ENCODE measurements at regions not wholly inside any gene's neighbourhood (a gene's known extent, or its start where the extent isn't known, plus 50 kb on each side); places are given as distances from the start of the nearest gene placed in this dataset.
"Not testable (repeated sequence)": the region's sequence is repeated elsewhere in the genome, so short reads cannot be mapped to it uniquely, and the experiment has no call there.

- no peak for DNase-seq (ENCODE audit: low read depth in 2 of 2)
Observed at GRCh38 chr4:181777518-181777917, 465.7 kb upstream of the TENM3 start.

- no peak for DNase-seq (ENCODE audit: low read depth in 2 of 2)
Observed at GRCh38 chr4:181784881-181785280, 458.3 kb upstream of the TENM3 start.

DNA sequence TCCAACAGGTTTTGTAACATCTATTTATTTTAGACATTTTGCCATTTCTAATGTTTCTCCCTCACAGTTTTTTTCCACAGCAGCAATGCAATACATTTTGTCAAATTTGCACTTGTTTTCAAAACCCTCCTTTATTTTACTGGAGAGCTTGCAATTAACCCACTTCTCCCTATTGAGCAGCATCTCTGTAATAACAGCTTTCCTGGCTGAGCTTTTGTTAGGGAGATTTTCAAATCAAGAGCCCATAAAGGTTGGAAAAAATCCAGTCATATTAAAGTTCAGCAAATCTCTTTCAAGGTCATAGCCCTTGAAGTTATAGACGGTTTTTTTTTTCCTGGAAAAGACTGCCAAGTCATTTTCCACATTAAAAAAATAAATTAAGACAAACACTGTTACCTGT lies 450.6 kb upstream of the TENM3 start:
- DNase-seq (ENCODE audit: low read depth in 2 of 2), result no peak

- DNase-seq (ENCODE audit: low read depth in 2 of 2), result no peak
Observed at GRCh38 chr4:181793096-181793495, 450.1 kb upstream of the TENM3 start.

DNA sequence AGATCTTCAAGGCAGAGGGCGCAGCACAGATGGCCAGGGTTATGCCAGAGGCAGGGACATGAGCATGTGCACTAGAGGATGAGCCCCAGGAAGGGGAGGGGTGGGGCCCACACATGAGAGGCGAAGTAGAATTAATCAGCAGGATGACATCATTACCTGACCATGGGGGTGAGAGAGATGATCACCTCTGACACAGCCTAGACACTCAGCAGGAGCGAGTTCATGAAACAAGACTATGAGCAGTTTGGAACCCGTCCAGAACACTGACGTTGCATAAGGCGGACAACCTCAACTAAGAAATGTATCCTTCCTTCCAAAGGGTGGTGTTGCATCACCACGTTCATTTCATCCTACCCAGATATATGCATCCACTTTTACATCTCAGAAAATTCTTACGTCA lies 446.7 kb upstream of the TENM3 start:
- DNase-seq (ENCODE audit: low read depth in 2 of 2), result no peak

DNA sequence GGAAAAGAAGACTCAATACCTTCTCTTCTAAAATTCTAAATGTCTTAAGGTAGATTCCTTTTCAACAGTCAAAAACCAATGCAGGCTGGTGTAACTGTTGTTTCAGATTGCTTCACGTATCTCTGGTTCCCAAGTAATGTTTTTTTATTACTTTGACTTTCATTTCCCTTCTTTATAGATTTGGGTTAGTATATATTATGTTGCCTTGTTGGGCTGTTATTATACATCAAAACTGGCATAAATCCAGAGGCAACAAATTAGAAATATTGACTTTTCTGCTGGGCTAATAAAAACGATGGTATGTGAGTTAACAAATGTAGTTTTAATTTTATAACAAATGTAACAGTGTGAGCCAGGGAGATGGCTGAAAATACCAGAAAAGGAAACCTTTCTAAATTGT lies 444.7 kb upstream of the TENM3 start:
- no peak for DNase-seq (ENCODE audit: low read depth in 2 of 2)

- DNase-seq (ENCODE audit: low read depth in 2 of 2), result no peak
Observed at GRCh38 chr4:181799561-181800069, 443.6 kb upstream of the TENM3 start.

DNA sequence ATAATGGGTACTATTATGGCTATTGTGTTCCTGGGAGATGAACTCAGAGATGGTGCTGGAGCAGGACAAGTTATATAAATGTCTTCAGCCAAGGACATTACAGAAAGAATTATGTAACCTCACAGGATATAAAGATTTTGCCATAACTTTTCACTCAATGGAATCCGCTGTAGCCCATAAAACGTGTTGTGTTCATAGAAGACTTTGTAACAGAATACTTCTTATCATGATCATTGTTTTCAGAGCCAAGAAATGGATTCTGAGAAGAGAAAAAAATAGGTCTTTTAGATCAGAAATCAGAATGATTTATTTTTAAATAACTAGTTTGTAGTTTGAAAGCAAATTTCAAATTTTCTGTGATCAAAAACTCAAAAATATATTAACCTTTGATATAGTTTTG lies 441.0 kb upstream of the TENM3 start:
- DNase-seq (ENCODE audit: low read depth in 2 of 2), result no peak

GRCh38 chr4:181807771-181808170 lies 435.4 kb upstream of the TENM3 start:
- no peak for DNase-seq (ENCODE audit: low read depth in 2 of 2)

- DNase-seq (ENCODE audit: low read depth in 2 of 2), result no peak
Observed at GRCh38 chr4:181810711-181811110, 432.5 kb upstream of the TENM3 start.

DNA sequence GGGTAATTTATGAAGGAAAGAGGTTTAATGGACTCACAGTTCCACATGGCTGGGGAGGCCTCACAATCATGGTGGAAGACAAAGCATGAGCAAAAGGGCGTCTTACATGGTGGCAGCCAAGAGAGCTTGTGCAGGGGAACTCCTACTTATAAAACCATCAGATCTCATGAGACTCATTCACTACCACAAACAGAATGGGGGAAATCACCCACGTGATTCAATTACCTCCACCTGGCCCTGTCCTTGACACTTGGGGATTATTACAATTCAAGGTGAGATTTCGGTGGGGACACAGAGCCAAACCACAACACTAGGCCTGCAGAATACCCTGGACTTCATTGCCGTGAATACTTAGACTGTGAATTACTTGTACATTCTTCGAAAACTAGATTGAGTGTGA lies 431.7 kb upstream of the TENM3 start:
- DNase-seq (ENCODE audit: low read depth in 2 of 2), result not testable (repeated sequence)

DNA sequence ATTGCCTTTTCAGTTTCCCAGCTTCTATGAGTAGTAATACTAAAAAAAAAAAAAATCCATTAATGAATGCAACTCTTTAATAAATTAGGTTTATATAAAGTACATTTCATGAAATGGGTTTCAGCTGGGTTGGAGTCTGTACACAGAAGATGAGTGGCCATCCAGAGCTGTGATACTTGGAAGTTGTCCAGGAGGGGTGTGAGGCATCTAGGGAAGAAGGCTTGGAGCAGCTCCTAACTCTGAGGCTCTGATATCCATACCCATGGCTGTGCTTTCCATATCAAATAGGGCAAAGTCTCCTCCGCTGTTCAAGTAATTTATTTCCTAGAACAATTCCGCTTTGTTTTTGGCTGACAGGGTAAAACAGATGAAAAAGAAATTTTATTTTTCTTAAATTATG lies 423.3 kb upstream of the TENM3 start:
- no peak for DNase-seq (ENCODE audit: low read depth in 2 of 2)

GRCh38 chr4:181820553-181820952 lies 422.6 kb upstream of the TENM3 start:
- DNase-seq (ENCODE audit: low read depth in 2 of 2), result no peak

- no peak for DNase-seq (ENCODE audit: low read depth in 2 of 2)
Observed at GRCh38 chr4:181821039-181822004, 421.9 kb upstream of the TENM3 start.

DNA sequence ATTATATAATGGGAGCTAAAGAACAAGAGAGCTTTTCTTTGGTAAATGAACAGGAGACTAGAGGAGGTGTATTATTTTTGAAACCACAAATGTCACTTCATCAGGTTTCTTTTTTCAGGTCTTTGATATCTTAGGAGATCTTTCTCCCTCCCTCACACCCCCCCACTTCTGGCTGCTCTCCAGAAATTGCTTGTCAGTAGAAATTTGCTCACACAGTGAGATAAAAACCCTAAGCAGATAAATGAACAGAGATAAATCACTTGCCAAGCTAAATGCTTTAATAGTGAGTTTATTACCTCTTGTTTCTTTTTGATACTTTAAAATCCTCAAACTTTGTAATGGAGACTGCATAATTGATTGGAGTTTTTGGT lies 421.2 kb upstream of the TENM3 start:
- DNase-seq (ENCODE audit: low read depth in 2 of 2), result no peak

GRCh38 chr4:181823183-181823582 lies 420.0 kb upstream of the TENM3 start:
- DNase-seq (ENCODE audit: low read depth in 2 of 2), result no peak

DNA sequence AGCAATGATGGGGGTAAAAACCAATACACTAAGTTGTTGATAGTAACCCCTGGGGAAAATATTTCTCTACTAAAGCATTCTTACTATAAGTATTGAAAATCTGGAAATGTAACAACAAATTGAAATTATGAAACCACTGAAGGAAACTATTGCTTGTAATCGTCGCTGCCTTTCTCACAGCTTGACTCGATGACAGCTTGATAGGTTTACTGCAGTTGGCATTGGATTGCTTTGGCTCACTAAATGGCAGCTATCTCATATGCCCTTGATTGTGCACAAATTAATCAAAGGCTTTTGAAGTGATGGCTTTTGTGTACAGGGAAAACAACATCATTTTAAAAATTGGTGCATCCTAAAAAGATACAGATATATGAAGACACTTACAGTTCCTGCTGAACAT lies 419.6 kb upstream of the TENM3 start:
- DNase-seq (ENCODE audit: low read depth in 2 of 2), result no peak

DNA sequence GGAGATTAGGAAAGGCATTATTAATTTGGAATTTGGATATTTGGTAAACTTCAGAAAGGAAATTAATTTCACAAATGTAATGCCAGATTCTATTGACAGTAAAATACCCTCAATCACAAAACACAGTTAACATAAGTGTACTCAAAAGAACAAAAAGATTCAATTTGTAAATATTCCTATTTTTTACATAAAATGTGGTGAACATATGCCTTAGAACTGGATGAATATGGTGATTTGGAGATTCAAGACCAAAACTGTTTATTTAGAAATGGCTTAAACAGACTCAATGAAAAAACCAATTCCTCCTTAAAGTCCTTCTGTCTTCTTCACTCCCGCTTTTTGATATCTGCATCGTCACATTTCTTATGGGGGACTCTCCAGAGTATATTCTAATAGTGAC lies 417.6 kb upstream of the TENM3 start:
- DNase-seq (ENCODE audit: low read depth in 2 of 2), result no peak

DNA sequence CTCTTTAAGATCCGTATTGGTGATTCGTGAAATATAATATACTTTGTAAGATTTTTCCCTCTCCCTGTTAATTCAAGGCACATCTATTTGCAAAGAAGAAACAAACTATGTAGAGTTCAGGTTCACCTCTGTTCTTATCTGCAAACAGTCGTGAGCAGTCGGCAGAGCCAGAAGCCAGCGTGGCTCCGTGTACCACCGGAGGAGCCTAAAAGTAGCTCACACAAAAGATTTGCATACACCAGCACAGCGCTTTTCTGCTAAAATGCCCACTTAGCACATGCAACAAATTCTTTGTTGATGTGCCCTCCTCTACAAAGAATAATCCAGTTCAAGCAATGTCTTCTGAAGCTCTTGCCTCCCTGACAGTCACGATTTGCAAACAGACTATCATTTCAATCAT lies 416.0 kb upstream of the TENM3 start:
- DNase-seq (ENCODE audit: low read depth in 2 of 2), result no peak

GRCh38 chr4:181830404-181831035 lies 412.7 kb upstream of the TENM3 start:
- no peak for DNase-seq (ENCODE audit: low read depth in 2 of 2)

- no peak for DNase-seq (ENCODE audit: low read depth in 2 of 2)
Observed at GRCh38 chr4:181834071-181834470, 409.1 kb upstream of the TENM3 start.

- DNase-seq (ENCODE audit: low read depth in 2 of 2), result no peak
Observed at GRCh38 chr4:181835348-181835747, 407.9 kb upstream of the TENM3 start.

DNA sequence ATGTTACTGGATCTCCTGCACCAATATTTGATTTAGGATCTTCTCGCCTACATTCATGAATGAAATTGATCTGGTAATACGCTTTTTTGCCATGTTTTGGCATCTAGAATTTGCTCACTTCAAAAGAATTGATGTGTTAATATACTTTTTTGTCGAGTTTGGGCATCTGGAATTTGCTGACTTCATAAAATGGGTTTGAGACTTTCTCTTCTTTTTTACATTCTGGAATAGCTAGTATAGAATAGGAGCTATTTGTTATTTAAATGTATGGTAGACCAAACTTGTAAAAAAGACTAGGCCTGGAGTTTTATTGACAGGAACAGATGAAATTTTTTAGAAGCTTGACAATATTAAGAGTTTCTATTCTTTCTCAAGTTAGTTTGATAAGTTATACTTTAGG lies 404.9 kb upstream of the TENM3 start:
- DNase-seq (ENCODE audit: low read depth in 2 of 2), result no peak

Measured in stimulated activated CD8-positive, alpha-beta memory T cell treated with anti-CD3 and anti-CD28 coated beads, Interleukin-7, amount 100 ng/mL, for 1 hour (primary cell).